HG03442 (cell line): ENCODE measurements at regions not wholly inside any gene's neighbourhood (a gene's known extent, or its start where the extent isn't known, plus 50 kb on each side); places are given as distances from the start of the nearest gene placed in this dataset.

ENCODE experiments used
- ATAC-seq: cut with Tn5 transposase; IDR thresholded peaks from one replicate; pipeline ENCODE4 v1.9.1; 2021; ENCODE audit warnings: mild to moderate bottlenecking, moderate library complexity; ENCODE audit not compliant: unreplicated experiment

DNA sequence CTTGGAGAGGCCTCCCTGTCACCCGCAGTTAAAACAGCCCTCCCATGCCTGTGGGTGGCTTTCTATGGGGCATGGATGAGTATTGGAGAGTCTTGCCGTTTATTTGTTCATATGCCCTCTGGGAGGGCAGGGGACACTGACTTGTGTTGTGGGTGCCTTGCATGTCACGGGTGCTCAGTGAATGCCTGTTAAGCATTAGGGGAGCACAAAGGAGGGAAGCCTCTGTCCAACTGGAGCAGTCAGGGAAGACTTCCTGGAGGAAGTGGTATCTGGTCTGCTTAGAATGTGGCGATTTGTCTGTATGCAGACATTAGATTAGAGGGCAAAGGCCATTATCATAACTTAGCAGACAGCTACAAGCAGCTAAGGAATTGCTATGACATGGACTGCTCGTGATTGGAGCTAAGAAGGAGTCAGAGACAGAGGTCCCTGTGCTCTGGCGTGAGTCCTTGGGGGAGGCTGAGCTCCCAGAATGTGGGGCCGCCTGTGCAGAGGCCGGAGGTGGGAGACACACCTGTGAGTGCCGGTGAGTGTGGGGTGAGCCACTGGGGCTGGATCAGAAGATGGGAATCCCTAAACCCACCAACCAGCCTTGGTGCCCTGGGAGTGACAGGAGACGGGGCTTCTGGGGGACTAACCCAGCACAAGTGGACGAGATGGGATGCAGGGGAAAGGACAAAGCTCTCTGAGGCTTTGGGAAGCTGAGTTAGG, 286.1 kb downstream of the SEC14L1 start:
- ATAC-seq = no peak

DNA sequence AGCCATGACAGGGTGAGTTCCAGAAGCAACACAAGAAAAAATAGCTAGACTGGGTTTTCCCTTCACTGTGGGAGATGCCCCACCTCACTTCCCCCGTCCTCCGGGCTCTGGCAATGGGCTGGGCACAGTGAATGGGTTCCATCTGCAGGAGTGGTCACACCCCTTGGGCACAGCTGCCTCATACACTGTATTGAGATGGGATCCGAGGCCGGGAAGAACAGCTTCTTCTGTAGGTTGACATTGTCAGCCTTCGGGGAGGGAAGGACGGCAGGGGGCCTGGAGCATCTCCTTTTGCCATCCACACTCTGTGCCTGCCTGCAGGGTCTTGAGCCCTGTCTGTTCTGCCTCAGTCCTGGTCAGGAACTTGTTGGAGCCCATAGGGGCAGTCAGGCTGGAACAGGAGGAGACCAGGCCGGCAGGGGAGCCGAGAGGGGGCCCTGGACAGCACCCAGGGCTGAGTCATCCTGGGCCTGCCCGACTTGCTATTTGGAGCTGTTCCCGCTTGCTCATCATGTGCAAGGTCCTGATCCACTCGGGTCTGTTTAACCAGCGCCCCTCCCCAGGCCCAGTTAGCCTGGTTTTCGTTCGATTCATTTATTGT, 286.7 kb downstream of the SEC14L1 start:
- no peak for ATAC-seq

DNA sequence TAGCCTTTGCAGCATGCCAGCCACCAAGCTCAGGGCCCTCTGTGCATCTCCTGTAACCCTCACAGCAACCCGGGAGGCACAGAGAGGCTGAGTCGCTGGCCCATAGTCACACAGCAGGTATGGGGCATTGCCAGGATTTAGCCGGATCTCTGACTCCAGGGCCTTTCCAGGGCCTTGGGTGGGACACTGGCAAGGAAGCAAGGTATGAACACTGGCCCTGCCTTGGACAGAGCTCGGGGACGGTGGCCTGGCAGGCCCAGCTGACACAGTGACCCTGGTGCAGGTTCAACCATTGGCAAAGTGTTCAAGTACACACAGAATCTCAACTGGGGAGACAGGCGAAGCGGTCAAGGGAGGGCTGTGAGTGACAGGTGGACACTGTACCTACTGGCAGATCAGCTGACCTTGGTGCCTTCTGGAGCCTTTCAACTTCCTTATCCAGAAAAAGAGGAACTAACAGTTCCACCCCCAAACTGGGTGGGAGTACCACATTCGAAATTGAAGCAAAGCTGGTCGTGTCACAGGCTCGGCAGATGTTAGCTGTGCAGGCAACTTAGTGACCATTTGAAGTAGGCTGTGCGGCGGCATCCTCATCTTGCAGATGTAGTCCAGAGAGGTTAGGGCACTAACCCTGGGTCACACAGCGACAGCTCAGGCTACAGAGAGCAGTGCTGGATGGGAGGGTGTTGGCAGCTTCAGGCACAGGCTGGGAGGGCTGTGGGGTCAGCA, 287.4 kb downstream of the SEC14L1 start:
- ATAC-seq = no peak

DNA sequence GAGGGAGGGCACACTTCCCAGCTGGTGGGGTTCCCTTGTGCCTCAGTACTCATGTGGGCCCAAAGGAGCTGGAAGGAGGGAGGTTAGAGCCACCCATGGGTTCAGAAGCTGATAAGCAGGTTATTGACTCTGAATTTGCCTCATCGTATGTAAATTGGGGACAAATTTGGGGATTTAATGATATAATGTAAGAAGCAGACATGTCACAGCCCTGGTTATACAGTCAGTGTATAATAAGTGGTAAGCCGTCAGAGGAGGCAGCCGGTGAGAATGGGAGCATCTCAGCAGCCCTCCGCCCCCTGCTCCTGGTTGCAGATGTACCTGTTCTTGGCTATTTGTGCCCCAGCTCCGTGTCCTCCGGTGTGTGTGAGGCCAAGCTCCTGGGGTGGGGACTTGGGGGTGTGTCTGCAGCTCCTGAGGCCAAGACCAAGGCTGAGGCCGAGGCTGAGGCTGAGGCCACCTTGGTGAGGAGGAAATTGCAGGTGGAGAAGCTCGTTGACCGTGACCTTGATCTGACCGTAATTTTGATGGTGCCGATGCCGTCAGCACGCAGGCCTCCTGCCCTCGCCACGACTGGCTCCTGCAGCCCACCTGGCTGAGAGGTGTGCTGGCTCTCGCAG, 288.1 kb downstream of the SEC14L1 start:
- ATAC-seq = no peak

DNA sequence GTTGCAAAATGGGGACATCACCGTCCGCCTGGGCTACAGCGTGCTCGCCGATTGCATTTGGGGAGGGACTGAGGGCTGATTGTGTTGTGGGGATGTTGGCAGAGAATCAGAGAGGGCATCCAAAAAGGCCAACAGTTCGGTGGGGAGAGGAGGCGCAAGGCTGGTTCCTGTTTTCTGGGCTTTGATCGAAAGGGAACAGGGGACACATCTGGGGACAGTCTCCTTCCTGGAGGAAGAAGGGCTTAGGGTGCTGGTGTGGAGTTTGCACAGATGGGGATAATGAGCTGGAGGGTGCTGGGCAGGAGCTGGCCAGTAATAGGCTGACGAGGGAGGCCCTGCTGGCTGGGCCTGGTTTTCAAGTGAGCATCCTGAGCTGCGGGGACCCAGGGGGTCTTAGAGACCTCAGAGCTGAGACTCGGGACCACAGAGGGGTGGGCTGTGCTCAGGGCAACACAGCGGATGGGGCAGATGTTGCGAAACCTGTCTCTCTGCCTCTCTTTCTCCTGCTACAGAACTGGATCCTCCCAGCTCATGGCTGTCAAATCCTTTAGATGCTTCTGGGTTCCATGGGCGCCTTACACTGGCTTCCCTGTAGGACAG, 288.7 kb downstream of the SEC14L1 start:
- ATAC-seq = no peak

DNA sequence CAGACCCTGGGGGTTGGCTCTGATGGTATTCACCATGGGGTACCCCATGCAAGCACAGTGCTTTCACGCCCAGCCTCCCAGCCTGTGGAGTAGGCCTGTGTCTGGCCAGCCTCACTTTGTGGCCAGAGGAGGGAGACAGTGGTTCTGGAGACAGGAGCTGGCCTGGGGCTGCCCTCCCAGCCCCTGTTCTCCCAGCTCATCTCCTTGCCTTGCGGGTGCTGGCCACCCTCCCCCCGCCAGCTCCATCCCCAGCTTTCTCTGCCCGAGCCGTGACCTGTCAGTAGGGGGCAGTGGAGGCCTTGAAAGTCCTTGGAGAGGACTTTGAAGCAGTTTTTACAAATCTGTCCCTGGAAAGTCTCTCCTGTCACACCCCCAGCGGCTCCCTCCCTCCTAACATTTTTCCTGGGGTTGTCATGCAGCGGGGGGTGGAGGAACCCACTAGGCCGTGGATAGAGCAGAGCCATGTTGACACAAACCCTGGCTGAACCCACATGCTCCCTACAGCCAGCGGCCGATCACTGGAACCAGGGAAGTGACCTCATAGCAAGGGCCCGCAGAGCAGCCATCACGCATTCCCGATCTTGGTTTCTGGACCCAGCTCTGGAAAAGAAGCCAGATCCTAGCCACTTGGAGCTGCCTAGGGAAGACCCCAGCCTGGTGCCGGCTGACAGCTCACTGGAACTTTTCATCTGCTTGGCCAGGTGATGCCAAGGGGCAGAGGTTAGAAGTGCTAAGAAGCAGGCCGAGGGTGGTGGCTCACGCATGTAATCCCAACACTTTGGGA, 289.4 kb downstream of the SEC14L1 start:
- ATAC-seq = no peak

DNA sequence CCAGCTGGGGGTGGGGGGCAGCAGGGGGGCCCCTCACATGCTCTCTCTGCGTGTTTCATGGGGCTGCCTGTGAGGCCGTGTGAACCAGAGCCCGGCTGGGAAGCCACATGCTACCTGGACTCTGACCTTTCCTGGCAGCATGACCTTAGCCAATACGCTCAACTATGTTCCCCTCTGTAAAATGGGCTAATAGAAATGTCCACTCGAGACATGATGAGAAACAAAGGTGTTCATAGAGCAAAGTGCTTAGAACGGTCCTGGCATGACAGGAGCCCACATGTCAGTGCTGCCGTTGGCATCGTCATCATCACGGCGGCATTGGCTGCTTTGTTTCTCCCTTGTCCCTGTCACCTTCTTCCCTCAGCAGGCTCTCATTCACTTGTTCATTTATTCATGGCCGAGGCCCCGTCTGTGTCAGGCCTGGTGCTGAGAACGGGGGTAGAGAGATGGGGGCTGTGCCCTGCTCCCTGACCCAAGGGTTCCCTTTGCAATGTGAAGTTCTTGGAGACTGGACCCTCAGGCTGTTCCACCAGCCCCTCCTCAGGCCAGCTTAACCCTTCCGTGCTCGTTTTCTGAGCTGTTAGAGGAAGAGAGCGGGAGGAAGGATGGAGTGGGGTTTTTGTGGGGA, 291.4 kb downstream of the SEC14L1 start:
- no peak for ATAC-seq

DNA sequence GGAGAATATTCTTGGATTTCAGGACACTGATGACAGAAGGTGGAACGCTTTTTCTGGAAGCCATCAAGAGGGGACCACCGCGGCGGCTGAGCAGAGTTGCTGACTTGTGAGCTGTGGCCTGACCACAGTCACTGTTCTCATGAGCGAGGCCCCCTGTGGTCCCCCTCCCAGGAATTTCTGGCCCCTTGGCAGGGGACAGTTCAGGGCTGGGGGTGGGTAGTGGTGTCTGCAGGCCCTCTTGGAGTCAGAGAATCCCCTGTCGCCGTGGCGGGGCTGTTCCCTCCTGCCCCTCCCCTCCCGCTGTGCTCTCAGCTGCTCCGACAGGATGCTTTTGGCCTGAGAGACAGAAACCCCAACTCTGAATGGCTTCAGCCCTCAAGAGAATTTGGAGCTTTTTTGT, 292.0 kb downstream of the SEC14L1 start:
- ATAC-seq = no peak

DNA sequence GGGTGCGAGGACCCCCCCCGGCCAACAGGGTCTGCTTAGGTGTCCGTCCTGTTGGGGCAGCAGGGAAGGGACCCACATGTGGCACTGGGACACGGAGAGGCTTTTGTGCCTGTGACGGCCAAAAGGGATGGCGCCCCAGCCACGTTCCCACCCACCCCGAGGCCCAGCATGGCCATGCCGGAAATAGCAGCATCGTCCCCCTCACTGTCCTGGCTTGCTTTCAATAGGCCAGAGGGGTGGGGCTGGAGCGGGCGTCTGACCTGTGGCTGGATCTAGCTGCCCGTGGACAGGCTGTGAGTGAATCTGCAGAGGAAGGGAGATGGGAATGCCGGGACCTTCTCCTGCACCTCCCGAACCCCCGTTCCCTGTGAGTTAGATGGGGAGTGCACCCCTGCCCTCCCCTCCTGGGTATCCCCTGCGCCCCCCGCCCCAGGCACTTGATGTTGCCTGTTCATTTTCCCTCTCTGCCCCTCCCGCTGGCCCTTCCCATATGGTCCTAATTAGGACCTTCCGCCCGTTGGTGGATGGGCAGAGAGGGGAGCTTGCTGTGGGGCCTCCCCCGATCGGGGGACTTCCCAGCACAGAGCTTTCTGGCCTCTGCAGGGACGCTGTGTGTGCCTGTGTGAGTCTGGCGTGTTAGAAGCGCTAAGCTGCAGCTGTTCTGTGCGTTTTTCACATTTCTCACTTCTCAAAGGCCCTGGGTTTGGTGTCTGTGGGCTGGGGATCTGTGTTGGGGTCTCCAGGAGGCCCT, 292.8 kb downstream of the SEC14L1 start:
- no peak for ATAC-seq

DNA sequence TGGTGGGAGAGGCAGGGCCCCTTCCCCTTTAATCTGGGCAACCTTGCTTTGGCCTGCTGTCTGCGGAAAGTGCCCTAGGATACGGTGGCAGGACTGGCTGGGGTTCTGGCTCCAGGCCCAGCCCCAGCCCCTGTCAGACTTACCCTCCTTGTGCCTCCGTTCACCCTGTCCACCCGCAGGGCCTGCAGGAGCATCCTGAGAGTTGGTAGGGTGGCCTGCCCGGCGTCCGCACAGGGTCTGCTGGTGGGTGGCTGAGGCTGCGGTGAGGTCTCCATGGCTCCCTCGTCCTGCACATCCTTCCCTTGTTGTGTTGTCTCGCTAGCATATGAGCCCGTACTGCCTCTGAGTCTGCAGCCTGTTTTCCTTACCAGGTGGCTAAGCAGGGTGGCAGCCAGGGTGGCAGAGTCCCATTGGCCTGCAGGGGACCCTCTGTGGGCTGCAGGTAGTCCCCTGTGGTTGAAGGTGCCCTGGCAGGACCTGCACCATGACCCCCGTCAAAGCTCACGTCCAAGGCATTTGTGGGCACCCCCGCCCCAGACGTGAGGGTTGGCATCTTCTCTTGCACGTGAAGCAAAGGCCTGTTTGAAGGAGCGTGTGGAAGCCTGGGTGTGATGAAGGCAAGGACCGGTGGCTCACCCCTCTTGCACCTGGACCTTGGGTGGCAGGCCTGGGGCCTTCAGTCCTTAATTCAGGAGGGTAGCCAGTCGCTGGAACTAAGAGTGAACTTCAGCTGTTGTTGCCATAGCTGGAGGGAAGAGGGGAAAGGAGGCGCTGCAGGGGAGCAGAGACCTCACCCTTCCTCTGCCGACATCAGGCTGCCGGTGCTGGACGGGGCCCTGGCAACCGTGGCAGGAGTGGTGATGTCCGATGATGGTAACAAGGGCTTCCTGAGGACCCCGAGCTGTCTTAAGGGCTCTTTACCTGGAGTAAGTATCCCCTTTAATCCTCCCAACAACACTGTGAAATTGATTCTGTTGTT, 293.7 kb downstream of the SEC14L1 start:
- ATAC-seq = no peak

DNA sequence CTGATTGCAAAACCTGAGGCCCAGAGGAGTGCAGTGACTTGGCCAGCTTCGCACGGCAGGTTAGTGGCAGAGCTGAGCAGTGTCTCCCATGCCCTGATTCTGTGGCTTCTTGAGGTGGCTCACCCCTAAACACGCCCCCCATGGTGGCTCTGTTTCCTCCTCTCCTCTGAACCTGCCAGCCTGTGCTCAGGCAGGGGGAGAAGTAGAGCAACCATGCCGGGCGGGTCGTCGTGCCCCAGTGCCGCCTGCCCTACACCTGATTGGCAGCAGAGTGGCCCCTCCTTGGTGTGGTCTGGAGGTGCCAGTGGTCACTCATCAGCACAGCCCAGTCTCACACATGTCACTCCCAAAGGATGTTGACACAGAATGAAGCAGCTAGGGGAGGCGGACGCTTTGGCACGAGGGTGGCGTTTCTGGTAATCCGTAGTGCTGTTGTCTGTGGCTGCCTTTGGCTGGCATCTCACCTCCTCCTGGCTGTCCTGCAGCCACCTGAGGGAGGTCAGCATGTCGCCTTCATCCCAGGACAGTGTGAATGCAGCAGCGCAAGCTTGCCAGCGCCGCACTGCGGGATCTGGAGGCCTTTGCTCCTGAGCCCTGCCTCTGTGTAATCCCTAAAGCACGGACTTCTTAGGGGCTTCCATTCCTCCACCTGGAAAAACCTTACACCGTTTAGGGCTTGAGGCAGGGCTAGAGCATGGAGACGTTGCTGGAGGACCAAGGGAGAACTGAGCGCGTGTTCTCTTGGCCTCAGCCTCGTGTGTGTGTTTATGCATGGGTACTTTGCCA, 294.7 kb downstream of the SEC14L1 start:
- ATAC-seq = no peak

DNA sequence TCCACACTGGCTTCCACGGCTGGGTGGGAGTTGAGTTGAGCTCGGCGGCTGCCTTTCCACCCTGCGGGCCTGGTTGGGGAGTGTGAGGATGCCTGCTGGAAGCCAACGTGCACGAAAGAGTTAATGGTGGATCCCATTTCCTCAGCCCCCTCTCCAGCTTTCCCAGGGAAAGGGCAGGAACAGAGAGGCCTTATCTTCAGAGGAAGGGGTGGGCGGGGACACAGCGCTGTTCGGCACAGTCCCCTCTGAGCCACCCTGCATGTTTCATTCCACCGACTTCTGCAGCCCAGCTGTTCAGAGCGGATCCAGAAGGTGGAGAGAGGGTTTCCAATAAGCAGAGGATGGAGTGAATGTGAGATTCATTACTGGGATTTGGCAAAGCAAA, 295.3 kb downstream of the SEC14L1 start:
- ATAC-seq = no peak

DNA sequence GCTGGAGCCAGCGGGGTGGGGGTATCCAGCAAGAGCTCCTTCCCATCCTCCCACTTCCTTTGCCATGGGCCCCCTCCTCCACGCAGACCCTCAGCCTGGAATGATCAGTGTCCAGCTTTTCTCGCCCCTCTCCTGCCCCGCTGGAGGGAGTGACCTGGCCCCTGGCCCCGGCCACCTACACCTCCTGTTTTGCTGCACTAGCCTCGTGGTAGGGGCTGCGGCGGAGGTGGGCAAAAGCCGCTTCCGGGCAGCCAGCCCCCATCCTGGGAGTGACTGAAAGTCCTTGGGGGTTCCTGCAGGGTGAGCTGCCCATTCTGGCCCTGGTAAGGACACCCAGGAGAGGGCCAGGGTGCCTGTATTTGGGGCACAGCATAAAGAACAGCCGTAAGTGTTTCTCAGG, 295.7 kb downstream of the SEC14L1 start:
- ATAC-seq = no peak

DNA sequence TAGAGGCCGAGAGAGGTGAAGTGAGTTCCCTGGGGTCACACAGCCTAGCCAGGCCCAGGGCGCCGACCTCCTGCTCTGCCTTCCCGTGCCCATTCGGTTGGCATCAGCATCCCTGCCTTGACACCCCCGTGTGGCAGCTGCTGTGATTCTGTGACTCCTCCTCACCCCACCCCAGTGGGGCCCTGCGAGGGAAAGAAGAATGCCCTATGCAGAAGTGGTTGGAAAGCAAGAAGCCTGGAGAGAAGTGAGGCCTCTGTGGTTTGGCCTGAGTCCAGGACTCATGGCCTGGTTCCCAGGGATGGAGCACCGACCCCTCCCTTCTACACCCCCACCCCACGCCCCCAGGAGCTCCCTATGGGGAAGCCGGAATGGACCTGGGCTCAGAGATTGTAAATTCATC, 296.2 kb downstream of the SEC14L1 start:
- no peak for ATAC-seq

DNA sequence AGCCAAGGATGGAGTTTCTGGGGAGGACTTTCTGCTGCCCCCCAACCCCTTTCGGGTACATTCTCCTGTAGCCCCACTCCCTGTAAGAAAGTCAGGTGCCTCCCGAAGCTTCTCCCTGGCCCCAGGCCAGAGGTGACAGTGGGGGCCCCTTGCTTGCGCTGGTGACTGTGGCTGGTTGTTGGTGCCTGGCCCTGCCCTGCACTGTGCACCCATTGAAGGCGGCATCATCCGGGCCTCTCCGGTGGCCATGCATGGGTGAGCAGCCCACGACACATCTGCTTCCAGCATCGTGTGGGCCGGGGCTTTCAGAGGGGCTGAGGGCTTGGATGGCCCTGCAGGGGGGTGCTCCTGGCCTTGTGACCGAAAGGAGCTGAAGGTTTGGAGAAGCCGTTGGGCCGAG, 297.0 kb downstream of the SEC14L1 start:
- ATAC-seq = no peak

DNA sequence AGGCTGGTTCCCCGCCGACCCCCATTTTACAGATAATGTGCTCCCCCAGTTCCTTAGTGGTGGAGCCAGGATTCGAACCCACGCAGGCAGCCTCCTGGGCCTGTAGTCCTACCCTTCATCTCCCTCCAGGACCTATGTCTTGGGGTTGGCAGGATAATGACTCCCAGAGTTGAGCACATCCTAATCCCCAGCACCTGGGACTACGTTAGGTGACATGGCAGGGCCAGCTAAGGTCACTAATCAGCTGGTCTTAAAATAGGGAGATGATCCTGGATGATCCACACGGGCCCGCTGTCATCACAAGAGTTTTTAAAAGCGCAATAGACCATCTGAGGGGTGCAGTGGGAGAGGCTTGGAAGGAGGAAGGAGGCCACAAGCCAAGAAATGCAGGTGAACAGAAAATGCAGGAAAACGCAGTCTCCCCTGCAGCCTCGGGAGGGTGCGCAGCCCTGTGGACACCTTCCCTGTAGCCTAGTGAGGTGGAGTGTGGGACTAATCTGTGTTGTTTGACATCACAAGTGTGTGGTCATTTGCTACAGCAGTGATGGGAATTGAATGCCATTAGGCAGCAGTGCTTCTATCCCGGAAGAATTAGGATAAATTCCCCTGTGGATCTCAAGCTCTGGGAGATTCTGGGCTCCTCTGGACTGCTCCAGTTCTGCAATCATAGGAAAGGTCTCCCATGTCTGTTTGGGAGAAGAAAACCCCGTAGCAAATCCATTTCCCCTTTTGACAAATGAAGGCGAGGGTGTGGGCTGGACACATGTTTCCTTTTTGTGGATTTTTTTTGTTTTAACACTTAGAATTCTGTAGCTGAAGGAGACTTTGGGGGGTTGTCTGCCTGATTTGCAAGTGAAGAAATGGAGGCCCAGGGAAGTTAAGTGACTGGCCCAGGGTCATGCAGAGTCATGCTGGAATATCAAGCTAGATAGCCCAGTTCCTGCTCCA, 297.7 kb downstream of the SEC14L1 start:
- ATAC-seq = no peak
